WTC11 (cell line): ENCODE measurements at regions not wholly inside any gene's neighbourhood (a gene's known extent, or its start where the extent isn't known, plus 50 kb on each side); places are given as distances from the start of the nearest gene placed in this dataset.

Experiments used
- ATAC-seq: fragments of 200-7000 bp; cut with Tn5 transposase; 2 replicates; pipeline ENCODE4 v1.10.0; 2021; ENCODE audit warnings: mild to moderate bottlenecking, moderate library complexity
- CTCF ChIA-PET: fragments of 300-600 bp; sonication (Branson Sonifier 250); formaldehyde crosslinking; loops from one replicate; lab custom pipeline; 2021; ENCODE audit warnings: antibody characterized with exemption; lab: Charles Lee
- POLR2A ChIA-PET: fragments of 350-600 bp; sonication (Branson Sonifier 250); formaldehyde crosslinking; loops from one replicate; lab custom pipeline; 2021; ENCODE audit warnings: antibody characterized with exemption; lab: Charles Lee
- DNase-seq: peaks from one replicate; pipeline ENCODE4 v3.0.0; 2021; ENCODE audit warnings: low spot score
- H3K27ac Mint-ChIP-seq: 2 replicates; pipeline ENCODE4 v1.8.0; 2021; ENCODE audit warnings: mixed read lengths
- H3K27me3 Mint-ChIP-seq: 2 replicates; pipeline ENCODE4 v1.8.0; 2021; ENCODE audit warnings: low read depth, mild to moderate bottlenecking, moderate library complexity, mixed read lengths
- H3K36me3 Mint-ChIP-seq: 2 replicates; pipeline ENCODE4 v1.8.0; 2021; ENCODE audit warnings: mixed read lengths
- H3K4me1 Mint-ChIP-seq: 2 replicates; pipeline ENCODE4 v1.8.0; 2022; ENCODE audit warnings: mixed read lengths
- H3K4me3 Mint-ChIP-seq: 2 replicates; pipeline ENCODE4 v1.8.0; 2021; ENCODE audit warnings: mild to moderate bottlenecking, moderate library complexity, mixed read lengths
- H3K9me3 Mint-ChIP-seq: 2 replicates; pipeline ENCODE4 v1.8.0; 2021; ENCODE audit warnings: mixed read lengths
- ELF4 ChIP-seq: sonication (generic); formaldehyde crosslinking; IDR thresholded peaks from 2 replicates; pipeline ENCODE4 v1.8.1; 2022; ENCODE audit warnings: low read depth, mild to moderate bottlenecking, moderate library complexity, missing genetic modification reagents
- IRF2 ChIP-seq: sonication (generic); formaldehyde crosslinking; IDR thresholded peaks from 2 replicates; pipeline ENCODE4 v1.8.0; 2022; ENCODE audit warnings: low read depth, missing genetic modification reagents, borderline replicate concordance
- JUN ChIP-seq: sonication (generic); formaldehyde crosslinking; IDR thresholded peaks from 2 replicates; pipeline ENCODE4 v1.8.0; 2023; ENCODE audit warnings: mild to moderate bottlenecking, missing genetic modification reagents
- NFATC4 ChIP-seq: fragments of 250-450 bp; sonication (Bioruptor Pico); IDR thresholded peaks from 2 replicates; pipeline ENCODE4 v1.9.0; 2021; ENCODE audit warnings: mild to moderate bottlenecking
- SMAD4 ChIP-seq: sonication (generic); formaldehyde crosslinking; IDR thresholded peaks from 2 replicates; pipeline ENCODE4 v1.8.0; 2022; ENCODE audit warnings: mild to moderate bottlenecking, missing genetic modification reagents
- SOX15 ChIP-seq: fragments of 250-450 bp; sonication (Bioruptor Pico); IDR thresholded peaks from 2 replicates; pipeline ENCODE4 v1.9.0; 2021; ENCODE audit warnings: mild to moderate bottlenecking
- SP1 ChIP-seq: sonication (generic); formaldehyde crosslinking; conservative IDR thresholded peaks from 2 replicates; pipeline ENCODE4 v1.8.1; 2022; ENCODE audit warnings: missing genetic modification reagents
- ZNF138 ChIP-seq: sonication (generic); formaldehyde crosslinking; conservative IDR thresholded peaks from 2 replicates; pipeline ENCODE4 v1.8.1; 2022; ENCODE audit warnings: mild to moderate bottlenecking, moderate library complexity, missing genetic modification reagents
- ZNF219 ChIP-seq: sonication (generic); formaldehyde crosslinking; IDR thresholded peaks from 2 replicates; pipeline ENCODE4 v1.8.0; 2023; ENCODE audit warnings: missing genetic modification reagents, mild to moderate bottlenecking, borderline replicate concordance
- ZNF416 ChIP-seq: fragments of 250-450 bp; sonication (Bioruptor Pico); IDR thresholded peaks from 2 replicates; pipeline ENCODE4 v1.9.0; 2021; ENCODE audit warnings: mild to moderate bottlenecking, inconsistent platforms
- ZNF671 ChIP-seq: fragments of 250-450 bp; sonication (Bioruptor Pico); IDR thresholded peaks from 2 replicates; pipeline ENCODE4 v1.8.0; 2021; ENCODE audit warnings: mild to moderate bottlenecking
- TF ChIP-seq, protein P1 (sequence below): fragments of 250-450 bp; sonication (Bioruptor Pico); conservative IDR thresholded peaks from 2 replicates; pipeline ENCODE4 v1.9.0; 2021; ENCODE audit warnings: mild to moderate bottlenecking
- TF ChIP-seq, protein P2 (sequence below): sonication (generic); formaldehyde crosslinking; conservative IDR thresholded peaks from 2 replicates; pipeline ENCODE4 v1.8.1; 2022; ENCODE audit warnings: mild to moderate bottlenecking, missing genetic modification reagents
- TF ChIP-seq, protein P3 (sequence below): sonication (generic); formaldehyde crosslinking; IDR thresholded peaks from 2 replicates; pipeline ENCODE4 v1.8.0; 2023; ENCODE audit warnings: missing genetic modification reagents
- TF ChIP-seq, protein P4 (sequence below): fragments of 250-450 bp; sonication (Bioruptor Pico); IDR thresholded peaks from 2 replicates; pipeline ENCODE4 v1.9.0; 2021; ENCODE audit warnings: mild to moderate bottlenecking, borderline replicate concordance
- TF ChIP-seq, protein P5 (sequence below): sonication (generic); formaldehyde crosslinking; IDR thresholded peaks from 2 replicates; pipeline ENCODE4 v1.8.1; 2023; ENCODE audit warnings: mild to moderate bottlenecking, missing genetic modification reagents, moderate library complexity

DNA sequence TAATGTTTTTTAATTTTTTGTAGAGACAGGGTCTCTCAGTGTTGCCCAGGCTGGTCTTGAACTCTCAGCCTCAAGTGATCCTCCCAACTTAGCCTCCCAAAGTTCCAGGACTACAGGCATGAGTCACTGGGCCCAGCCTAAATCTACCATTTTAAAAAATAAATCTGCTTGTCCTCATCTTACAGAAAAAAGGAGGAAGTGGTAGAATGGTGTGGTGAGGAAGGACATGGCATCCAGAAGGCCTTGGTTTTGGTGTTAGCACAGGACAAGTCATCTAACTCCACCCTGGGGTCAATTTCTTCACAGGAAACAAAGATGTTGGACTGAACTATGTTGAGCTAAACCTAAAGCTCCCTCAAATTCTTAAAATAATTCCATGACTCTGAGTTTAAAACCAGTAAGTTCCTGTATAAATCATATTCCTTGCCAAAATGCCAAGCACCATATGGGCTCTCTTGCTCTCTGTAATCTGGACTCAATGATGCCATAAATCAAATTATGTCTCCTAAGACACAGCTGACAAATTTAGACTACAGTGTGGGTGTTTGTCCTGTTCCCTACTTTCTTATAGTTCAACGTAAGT lies 253.9 kb upstream of the NOCT start:
- no peak for DNase-seq
- CTCF ChIA-PET = no interaction called here
- H3K27ac Mint-ChIP-seq = no peak overlapping the region
- no peaks in the 10 kb centered on the region for H3K27me3 Mint-ChIP-seq
- ATAC-seq = no peak
- TF ChIP-seq JUN (CRISPR knock-in tag) (no peak), SOX15 (no peak), ZNF138 (CRISPR knock-in tag) (no peak), SMAD4 (CRISPR knock-in tag) (no peak), ZNF416 (CRISPR knock-in tag) (no peak)
- TF ChIP-seq, protein P1, sequence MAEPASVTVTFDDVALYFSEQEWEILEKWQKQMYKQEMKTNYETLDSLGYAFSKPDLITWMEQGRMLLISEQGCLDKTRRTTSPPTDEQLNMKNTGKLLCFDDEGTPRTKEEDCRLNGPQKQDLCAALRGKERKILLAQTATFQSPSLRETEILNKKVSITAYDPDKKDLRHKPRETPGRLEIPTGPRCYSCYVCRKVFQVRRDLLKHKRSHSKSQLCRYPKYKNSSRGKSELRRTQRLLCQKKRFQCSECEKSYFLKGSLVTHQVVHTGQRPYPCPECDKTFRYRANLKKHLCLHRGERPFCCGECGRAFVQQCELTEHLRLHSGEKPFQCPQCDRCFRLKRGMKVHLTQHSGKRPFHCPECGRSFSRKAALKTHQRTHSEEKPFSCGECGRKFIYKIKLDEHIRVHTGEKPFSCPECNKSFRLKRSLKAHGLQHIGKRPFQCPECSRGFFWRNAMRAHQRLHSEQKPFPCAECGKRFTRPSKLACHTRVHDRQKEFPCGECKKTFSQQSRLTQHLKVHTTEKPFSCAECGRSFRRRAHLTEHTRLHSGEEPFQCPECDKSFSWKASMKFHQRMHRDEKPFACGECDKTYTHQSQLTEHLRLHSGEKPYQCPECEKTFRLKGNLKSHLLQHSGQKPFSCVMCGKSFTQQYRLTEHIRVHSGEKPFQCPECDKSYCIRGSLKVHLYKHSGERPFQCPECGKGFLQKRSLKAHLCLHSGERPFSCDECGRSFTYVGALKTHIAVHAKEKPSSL (CRISPR knock-in tag) = no peak
- H3K4me1 Mint-ChIP-seq = peaks cover 17% of the 10 kb centered on the region
- POLR2A ChIA-PET = no interaction called here
- no peak overlapping the region for H3K4me3 Mint-ChIP-seq
- H3K36me3 Mint-ChIP-seq = no peaks in the 10 kb centered on the region
- H3K9me3 Mint-ChIP-seq = no peaks in the 10 kb centered on the region

DNA sequence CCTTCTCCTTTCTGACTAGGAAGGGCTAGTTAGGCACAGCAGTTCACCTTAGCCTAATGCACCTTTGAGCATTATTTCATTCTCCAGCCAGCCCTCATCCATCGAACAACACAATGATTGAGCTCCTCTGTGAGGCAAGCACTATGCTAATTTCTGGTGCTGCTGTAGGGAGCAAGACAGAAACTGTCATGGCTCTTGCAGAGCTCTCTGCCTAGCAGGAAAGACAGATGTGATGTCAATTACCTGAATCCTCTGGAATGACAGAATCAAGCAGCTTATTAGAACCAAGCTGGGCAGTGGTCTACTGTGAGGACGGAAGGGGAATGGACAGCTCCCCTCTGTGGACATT lies 256.1 kb upstream of the NOCT start:
- Mint-ChIP-seq H3K27ac (peak overlapping the region; percentile 28; the same call in 1 of the 2 replicates), H3K4me3 (no peak overlapping the region), H3K27me3 (no peaks in the 10 kb centered on the region), H3K4me1 (peaks cover 17% of the 10 kb centered on the region), H3K36me3 (0 out of 2 replicates have a peak, but pooled peaks cover 4% of the 10 kb centered on the region), H3K9me3 (peaks cover 10% of the 10 kb centered on the region)
- CTCF ChIA-PET = interaction anchor here (0.6 to 1.8 kb wide), 3 partner anchors 14 to 111 kb away, joined by 4 to 7 read pairs (median 5); no protein-coding TSS in a partner anchor
- peak; percentile 94 for ATAC-seq
- TF ChIP-seq ZNF138 (CRISPR knock-in tag) = no peak
- TF ChIP-seq ZNF219 = no peak
- no peak for TF ChIP-seq IRF2 (CRISPR knock-in tag)
- no peak for TF ChIP-seq ELF4 (CRISPR knock-in tag)
- TF ChIP-seq, protein P2, sequence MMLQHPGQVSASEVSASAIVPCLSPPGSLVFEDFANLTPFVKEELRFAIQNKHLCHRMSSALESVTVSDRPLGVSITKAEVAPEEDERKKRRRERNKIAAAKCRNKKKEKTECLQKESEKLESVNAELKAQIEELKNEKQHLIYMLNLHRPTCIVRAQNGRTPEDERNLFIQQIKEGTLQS = no peak
- TF ChIP-seq, protein P3, sequence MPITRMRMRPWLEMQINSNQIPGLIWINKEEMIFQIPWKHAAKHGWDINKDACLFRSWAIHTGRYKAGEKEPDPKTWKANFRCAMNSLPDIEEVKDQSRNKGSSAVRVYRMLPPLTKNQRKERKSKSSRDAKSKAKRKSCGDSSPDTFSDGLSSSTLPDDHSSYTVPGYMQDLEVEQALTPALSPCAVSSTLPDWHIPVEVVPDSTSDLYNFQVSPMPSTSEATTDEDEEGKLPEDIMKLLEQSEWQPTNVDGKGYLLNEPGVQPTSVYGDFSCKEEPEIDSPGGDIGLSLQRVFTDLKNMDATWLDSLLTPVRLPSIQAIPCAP = no peak
- TF ChIP-seq, protein P4, sequence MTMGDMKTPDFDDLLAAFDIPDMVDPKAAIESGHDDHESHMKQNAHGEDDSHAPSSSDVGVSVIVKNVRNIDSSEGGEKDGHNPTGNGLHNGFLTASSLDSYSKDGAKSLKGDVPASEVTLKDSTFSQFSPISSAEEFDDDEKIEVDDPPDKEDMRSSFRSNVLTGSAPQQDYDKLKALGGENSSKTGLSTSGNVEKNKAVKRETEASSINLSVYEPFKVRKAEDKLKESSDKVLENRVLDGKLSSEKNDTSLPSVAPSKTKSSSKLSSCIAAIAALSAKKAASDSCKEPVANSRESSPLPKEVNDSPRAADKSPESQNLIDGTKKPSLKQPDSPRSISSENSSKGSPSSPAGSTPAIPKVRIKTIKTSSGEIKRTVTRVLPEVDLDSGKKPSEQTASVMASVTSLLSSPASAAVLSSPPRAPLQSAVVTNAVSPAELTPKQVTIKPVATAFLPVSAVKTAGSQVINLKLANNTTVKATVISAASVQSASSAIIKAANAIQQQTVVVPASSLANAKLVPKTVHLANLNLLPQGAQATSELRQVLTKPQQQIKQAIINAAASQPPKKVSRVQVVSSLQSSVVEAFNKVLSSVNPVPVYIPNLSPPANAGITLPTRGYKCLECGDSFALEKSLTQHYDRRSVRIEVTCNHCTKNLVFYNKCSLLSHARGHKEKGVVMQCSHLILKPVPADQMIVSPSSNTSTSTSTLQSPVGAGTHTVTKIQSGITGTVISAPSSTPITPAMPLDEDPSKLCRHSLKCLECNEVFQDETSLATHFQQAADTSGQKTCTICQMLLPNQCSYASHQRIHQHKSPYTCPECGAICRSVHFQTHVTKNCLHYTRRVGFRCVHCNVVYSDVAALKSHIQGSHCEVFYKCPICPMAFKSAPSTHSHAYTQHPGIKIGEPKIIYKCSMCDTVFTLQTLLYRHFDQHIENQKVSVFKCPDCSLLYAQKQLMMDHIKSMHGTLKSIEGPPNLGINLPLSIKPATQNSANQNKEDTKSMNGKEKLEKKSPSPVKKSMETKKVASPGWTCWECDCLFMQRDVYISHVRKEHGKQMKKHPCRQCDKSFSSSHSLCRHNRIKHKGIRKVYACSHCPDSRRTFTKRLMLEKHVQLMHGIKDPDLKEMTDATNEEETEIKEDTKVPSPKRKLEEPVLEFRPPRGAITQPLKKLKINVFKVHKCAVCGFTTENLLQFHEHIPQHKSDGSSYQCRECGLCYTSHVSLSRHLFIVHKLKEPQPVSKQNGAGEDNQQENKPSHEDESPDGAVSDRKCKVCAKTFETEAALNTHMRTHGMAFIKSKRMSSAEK = no peak
- TF ChIP-seq SMAD4 (CRISPR knock-in tag) = no peak
- no peak for TF ChIP-seq NFATC4 (CRISPR knock-in tag)
- TF ChIP-seq, protein P5, sequence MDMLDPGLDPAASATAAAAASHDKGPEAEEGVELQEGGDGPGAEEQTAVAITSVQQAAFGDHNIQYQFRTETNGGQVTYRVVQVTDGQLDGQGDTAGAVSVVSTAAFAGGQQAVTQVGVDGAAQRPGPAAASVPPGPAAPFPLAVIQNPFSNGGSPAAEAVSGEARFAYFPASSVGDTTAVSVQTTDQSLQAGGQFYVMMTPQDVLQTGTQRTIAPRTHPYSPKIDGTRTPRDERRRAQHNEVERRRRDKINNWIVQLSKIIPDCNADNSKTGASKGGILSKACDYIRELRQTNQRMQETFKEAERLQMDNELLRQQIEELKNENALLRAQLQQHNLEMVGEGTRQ (CRISPR knock-in tag) = no peak
- TF ChIP-seq ZNF671 (CRISPR knock-in tag) = no peak
- TF ChIP-seq SP1 = no peak
- no peak for DNase-seq
- POLR2A ChIA-PET = no interaction called here
